GM21367 (cell line): ENCODE measurements at regions not wholly inside any gene's neighbourhood (a gene's known extent, or its start where the extent isn't known, plus 50 kb on each side); places are given as distances from the start of the nearest gene placed in this dataset.
"Not testable (repeated sequence)": the region's sequence is repeated elsewhere in the genome, so short reads cannot be mapped to it uniquely, and the experiment has no call there.

Experiments used
- ATAC-seq: cut with Tn5 transposase; IDR thresholded peaks from one replicate; pipeline ENCODE4 v1.9.1; 2021; ENCODE audit not compliant: unreplicated experiment

DNA sequence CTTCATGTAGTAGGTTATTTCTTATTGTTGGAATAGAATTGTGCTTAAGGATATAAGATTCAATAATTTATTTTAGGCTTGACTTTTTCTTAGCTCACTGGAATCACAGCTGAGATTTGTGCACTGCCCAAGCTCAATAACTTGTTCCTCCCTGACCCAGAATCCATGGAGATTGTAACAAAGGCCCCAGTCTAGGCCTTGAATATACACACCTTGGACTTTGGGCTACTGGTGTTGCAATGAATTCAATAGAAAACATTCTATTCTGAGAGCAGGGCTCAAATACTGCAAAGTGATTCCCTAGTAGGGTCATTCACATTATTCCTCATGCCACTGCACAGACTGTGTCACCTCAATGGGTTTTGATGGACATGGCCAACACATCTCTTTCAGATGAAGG lies 352.4 kb downstream of the GALC start:
- ATAC-seq, result no peak

DNA sequence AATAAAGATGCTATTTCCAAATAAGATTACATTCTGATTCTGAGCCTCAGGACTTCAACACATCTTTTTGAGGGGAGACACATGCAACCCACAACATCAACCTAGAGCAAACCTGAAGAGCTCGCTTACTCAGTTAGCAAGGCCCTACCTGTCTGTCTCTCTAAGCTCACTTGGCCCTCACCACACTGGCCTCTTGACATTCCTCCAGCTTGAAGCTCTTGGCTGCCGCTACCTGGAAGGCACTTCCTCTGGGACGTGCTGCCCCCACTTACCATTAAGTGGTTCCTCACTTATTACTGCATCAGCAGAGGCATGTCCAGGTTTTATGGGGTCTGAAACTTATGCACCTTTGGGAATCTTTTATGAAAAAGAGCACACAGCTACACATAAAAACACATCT lies 354.8 kb downstream of the GALC start:
- ATAC-seq, result no peak

DNA sequence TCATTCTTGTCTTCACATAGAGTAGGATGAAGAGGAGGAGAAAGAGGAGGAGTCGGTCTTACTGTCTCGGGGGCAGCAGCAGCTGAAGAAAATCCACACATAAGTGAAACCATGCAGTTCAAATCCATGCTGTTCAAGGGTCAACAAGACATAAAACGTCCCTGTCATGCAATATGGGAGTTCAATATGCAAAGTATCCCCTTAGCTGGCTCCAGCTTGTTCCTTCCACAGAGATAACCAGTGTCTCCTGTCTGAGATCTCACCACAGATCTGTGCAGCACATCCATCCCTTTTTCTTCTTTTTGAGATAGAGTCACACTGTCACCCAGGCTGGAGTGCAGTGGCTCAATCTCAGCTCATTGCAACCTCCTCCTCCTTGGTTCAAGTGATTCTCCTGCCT lies 357.5 kb downstream of the GALC start:
- ATAC-seq, result no peak

DNA sequence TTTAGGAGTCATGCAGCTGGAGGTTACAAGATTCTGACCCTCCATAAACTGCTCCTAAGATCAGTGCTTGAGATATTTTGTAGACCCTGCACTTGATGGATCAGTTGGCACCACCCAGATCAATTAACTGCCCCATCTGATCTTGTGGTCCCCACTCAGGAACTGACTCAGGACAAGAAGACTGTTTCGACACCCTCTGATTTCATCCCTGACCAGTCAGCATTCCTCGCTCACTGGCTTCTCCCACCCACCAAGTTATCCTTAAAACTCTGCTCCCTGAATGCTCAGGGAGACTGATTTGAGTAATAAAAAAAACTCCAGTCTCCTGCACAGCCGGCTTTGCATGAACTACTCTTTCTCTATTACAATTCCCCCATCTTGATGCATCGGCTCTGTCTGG lies 360.2 kb downstream of the GALC start:
- no peak for ATAC-seq

DNA sequence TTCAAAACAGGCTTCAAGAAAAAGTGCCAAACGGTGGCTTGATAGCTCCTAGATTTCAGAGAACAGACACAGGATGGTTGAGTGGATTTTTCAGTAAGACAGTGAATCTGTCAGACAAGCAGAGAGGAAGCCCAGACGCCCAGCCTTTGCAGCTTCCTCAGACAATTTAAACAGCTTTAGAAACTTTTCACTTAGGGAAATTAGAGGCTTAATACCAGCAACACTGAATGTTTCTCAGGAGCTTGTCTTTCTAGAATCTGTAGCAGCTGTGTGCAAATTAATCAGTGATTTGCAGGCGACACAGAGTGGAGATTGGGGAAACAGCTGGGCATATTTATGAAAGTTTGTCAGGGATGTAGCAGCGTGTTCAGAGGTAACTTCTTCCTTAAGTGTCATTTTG lies 362.1 kb downstream of the GALC start:
- ATAC-seq, result no peak

DNA sequence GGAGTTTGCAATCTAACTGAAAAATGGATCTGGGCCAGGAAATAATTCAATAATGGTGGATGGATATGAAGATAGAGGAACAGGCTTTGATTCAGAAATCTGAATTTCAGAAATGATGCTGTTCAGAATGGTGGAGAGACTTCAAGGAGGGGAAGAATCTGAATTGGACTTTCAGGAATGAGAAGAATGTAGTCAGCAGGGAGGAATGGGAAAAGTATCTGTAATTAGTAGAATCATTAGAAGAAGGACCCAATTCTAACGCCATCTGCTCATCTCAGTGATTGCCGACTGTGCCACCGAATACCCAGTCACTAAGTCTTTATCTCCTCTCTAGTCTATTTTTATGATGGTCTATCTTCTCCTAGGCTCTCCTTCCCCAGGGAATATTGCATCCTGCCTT lies 363.2 kb downstream of the GALC start:
- no peak for ATAC-seq

DNA sequence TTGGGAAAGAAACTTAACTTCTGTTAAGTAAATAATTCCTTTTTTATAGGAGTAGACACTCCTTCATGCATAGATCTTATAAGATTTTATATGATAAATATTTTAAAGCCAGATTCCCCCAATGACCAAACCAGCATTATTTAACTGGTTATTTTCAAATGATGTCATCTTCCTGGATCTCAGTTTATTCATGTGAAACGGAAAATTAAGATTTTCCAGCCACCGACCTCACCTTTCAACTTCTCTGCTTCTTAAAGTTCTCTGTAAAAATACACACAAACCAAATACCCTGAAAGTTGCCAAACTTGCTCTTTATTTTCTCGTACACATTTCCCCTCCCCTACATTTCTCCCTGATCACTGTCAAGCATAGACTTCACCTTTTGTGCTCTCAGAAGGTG lies 364.2 kb downstream of the GALC start:
- no peak for ATAC-seq

DNA sequence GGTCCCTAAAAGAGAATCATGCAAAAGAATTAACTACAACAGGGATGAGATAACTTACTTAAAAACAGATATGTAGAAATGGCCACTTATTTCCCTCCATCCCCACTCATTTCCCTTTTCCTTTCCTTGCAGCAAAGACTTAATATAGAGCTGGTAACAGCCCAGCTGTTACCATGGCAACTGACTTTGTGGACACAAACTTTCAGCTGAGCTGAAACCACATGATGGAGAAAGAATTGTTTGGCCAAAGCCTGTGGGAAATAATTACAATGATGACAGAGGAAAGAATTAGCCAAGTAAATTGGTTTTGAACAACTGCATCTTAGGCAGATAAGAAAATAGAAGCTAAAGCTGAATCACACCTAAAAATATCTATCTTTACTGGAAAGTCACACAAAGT lies 364.9 kb downstream of the GALC start:
- no peak for ATAC-seq

DNA sequence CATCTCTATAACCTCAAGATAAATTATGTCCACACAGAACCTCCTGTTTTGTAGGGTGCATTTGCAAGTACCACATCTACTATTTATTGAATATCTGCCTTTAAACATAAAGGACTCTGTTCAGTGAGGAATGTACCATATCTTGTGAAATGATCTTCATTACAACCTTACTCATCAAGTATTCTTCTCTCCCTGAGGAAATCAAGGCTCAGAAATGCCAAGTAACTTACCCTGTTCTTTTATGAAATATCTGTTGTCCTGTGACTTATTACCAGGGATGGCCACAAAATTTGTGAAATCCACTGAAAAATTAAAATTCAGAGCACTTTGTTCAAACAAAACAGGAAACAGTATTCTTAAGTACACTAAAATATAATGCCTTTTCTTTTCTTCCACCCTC lies 366.7 kb downstream of the GALC start:
- ATAC-seq, result no peak

DNA sequence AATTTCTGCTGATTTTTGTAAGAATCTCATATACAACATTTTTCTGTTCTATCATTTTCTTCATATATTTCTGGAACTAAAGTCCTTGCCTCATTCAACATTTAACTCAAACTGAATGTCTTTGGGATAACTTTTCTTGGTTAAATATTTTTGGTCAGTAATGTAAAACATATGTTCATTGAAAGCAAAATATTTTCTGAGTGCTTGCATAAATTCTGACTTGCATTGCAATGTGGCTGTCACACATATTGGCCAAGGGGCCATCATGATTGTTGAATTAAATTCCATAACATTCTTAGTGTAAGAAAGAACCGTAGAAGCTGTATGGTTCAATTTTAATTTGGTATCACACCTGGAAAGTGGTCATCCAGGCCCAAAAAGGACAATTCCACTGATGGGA lies 369.4 kb downstream of the GALC start:
- ATAC-seq, result no peak

DNA sequence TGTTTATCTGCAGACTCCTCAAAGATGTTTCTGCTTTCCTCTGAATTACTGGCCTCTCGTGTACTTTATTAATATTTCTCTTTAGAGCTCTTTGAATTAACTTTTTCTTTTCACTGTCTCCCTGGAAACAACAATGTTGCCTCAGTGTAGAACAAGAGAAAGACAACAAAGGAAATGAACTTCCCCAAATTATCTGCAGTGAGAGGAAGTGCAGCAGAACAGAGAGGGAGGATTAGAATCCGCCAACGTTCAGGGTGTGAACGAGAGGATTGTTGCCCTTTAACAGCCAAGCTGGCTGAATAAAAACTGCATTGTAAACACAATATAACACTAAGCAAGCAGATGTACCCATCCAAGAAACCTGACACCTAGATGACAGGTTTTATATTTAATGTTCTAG lies 375.9 kb downstream of the GALC start:
- ATAC-seq, result no peak

DNA sequence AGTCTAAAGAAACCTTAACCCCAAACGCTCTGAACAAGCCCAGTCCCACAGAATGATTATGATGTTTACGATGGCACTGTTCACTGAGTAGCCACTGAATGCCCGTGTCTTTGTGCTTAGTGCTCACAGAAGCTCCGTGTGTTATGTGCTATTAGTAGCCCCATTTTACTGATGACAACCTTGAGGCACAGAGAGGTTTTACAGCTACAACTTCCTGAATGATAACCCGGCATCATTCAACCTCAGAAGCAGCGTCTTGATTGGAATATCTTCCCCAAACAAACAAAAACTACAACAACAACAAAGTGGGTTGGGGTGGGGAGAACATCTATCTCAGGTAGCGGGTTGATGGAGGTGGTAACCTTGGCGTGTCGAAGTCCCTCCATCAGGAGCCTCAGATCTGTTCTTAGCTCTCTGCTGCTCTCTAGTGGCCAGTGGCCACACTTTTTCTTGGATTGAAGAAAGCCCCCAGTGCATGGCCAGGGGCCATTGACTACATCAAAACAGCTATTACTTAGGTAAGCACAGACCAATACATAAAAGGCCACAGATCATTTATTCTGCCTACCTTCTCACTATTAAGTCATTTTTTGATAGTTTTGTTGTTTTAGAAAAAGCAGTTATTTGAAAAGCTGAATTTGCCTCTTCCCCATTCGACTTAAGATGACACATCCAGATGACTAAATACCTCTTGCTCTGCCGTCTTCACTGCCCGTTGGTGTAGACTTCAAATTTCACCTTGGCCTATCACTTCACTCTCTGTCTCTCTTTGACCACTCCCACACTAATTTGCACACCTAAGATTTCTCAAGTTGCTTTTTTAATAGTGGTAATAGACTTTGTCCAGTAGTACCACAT lies 376.9 kb downstream of the GALC start:
- peak; percentile 92 for ATAC-seq

DNA sequence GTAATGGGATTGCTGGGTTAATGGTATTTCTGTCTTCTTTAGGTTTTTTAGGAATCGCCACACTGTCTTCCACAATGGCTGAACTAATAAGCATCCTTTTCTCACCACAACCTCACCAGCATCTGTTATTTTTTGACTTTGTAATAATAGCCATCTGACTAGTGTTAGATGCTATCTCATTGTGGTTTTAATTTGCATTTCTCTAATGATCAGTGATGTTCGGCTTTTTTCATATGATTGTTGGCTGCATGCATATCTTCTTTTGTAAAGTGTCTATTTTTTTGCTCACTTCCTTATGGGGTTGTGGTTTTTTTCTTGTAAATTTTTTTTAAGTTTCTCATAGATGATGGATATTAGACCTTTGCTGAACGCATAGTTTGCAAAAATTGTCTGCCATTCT lies 377.9 kb downstream of the GALC start:
- ATAC-seq, result no peak

DNA sequence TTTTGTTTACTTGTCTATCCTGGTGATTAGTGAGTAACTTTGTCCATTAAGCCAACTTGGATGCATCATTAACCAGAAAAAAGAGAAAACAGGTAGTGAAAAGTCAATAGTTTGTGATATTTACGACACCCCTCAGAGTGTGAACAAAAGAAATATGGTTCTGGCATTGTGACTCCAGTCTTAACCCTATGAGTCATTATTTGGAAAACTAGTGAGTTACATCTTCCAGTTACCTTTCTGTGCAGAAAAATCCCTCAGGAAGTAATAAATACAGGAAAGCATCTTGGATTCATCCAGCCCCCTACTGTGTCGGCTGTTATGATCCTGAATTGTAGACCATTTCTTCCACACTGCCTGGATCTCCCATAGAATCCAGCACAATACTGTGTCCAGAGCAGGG lies 379.1 kb downstream of the GALC start:
- ATAC-seq, result no peak

DNA sequence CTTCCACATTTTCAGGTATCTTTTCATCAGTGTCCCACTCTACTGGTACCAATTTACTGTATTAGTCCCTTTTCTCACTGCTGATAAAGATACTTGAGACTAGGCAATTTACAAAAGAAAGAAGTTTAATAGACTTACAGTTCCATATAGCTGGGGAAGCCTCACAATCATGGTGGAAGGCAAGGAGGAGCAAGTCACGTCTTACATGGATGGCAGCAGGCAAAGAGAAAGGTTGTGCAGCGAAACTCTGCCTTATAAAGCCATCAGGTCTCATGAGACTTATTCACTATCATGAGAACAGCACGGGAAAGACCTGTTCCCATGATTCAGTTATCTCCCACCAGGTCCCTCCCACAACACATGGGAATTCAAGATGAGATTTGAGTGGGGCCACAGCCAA lies 385.9 kb downstream of the GALC start:
- not testable (repeated sequence) for ATAC-seq

DNA sequence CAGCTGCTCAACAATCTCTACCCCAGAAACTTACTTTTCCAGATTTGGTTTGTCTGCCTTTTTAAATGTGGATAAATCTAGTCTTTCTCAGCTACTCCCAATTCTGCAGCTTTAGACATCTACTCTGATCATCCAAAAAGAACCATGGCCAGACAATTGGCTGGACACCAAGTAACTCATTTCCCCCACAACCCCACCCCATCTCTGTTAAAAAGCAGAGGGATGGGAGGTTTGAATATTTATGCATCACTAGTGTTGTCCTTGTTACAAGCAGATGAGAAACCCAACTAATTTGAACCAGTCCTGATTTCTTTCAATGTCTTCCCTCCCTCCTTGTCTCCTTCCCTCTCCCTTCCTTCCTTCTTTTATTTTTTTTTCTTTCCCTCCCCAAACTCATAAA lies 391.9 kb downstream of the GALC start:
- no peak for ATAC-seq

DNA sequence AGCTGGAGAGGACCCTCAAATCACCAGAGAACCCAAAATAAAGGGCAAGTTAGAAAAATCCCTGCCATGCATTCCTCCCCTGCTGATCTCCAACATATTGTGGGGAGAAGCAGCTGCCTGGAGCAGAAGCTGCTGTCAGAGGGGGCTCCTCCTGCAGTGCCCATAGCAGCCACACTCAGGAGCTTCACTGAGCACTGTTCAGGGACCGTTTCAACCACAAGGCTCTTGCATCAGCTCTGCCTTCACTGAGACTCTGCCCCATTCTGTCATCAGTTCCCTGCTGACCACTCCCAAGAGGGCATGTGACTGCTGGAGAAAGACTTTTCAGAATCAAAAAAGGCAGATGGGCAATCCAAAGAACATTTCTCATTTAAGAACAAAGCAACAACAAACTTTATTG lies 392.7 kb downstream of the GALC start:
- no peak for ATAC-seq

DNA sequence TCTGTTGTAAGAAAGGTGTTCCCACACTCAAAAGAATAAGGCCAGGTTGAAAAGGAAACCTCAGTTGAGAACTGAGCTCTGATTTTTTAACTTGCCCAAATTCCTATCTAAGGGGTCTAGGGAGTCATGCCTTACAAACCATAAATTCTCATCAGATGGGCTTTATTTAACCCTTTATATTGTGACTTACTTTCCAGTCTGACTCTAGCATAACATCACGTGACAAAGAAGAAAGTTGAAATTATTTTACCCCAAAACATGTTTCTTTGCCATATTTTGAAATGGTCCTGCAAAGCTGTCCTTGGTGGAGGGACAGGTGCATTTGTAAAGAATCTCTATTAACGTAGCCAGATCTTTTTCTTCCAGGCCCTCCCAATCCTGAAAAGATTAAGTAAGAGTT lies 411.7 kb downstream of the GALC start:
- ATAC-seq, result no peak

DNA sequence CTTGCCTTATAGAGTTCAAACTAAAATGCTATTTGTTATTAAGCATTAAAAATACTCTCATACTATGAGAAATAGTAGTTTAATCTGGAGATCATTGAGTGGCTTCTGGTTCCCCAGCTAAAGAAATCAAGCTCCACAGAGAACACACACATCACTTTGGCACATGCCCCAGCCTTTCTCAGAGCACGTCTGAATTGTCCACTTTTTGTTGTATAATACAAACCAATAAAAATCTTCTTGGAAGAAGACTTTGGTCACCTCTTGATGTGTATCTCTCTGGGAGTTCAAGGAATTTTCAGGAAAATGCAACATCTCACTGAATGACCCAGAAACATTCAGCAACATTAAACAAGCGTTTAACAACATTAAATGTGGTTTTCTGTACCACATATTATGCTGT lies 413.9 kb downstream of the GALC start:
- no peak for ATAC-seq

DNA sequence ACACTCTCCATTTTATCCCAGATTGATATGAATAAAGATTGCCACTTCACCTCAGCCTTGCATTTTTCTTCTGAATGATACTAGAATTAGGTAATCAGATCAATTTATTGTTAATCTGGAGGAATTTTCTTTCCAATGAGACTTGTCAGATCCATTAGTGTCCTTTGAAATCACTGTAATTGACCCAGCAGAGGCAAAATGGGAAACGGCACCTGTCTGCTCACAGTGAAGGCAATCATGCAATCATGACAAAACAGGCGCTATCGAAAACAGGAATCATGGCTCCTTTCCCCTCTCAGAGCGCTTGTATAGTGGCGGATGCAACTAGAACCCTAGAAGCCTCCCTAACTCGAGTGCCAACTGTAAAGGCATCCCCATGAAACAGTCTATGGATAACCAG lies 417.6 kb downstream of the GALC start:
- ATAC-seq, result no peak

DNA sequence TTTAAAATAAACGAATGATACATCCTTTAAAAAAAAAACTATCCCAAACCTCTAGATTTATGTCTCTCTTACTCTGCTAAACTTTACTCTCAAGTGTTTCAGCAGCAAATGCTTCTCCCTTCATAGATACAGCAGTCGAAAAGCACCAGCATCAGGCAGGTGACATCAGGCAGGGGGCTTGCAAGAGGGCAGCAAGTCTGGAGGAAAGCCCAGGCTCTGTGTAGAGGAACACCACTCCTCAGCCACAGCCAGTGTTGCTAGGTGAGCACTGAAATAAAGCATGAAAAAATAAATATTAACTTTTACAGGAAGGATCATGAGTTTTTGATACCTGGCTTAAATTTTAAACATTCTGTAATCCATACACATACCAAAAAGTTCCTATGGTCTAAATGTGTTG lies 419.4 kb downstream of the GALC start:
- no peak for ATAC-seq

DNA sequence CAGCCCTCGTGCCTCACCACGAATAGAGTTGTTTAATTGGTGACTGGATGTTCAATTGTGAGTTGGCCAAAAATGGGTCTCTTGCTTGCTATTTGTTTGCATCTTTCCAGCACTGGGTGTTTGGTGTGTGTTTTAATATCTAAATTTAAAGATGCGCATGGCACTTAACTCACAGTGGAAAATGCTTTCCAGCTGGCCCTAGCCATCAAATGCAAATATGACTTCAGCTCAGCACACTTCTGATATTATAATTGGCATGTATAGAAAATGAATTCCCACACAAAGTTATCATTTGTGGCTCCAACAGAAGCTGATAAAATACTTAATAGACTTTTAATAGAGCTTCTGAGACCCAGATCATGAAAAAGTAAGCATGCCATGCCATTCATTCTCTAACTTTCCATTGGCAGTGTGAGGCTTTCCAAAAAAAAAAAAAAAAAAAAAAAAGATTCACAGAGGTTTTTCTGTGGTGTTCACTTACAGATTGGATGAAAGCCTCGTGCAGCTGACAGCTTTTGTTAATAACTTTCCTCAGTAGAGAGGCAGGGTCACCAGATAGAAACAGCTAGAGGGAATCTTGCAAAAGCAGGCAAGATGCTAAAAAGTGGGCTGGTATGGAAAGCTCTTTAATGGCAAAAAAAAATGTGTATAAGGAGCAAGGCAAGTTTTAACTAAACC lies 425.2 kb downstream of the GALC start:
- ATAC-seq, result no peak

DNA sequence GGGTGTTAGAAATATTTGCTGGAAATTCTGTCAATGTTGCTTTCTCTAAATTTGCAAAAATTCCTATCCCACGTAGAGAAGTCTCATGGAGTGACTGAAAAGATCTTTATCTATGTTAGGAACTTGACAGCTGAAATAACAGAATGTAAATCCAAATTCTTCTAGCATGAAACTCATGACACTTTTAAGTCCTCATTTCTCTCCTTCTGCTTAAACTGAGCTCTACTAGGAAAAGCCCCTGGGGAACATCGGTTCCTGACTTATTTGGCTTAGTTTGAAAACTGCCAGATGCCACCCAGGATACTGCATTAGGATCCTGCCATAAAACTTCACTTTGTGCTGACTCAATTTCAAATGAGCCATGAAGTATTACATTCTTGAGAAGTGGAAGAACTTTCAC lies 426.0 kb downstream of the GALC start:
- ATAC-seq, result no peak
